UCSD-AML1 (cell line): ENCODE measurements at regions not wholly inside any gene's neighbourhood (a gene's known extent, or its start where the extent isn't known, plus 50 kb on each side); places are given as distances from the start of the nearest gene placed in this dataset.

ENCODE experiments used
- DNase-seq: peaks from one replicate; lab custom pipeline; 2025; ENCODE audit not compliant: unreplicated experiment; lab: John Stamatoyannopoulos, UW

DNA sequence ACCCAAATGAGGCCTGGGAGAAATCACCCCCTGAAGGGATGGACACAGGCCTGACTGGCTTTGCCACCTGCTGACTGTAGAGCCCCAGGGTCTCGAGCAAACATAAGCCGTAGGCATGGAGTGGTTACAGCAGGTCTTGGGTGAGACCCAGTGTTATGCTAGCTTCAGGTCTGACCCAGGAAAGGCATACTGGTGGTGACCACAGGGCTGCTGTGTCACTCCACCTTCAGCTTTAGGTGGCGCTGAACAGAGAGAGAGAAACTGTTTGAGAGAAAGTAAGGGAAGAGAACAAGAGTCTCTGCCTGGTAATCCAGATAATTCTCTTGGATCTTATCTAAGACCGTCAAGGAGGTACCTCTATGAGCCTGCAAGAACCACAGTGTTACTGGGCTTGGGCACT, 1544.2 kb upstream of the TMEFF2 start:
- DNase-seq: peak; percentile 2

DNA sequence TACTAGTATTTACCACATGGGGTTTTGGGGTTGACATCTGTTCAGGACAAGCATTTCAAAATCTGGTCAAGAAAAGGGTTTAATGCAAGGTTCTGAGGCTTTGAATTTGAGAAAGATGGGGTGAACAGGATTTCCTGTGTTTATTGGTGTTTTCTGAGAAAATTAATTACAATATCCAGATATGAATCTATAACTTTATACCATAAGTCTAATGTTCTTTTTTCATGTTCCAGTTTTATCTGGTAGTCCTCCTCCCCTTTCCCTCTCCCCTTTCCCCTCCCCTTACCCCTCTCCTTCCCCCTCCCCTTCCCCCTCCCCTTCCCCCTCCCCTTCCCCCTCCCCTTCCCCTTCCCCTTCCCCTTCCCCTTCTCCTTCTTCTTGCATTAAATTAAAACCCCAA, 1518.2 kb upstream of the TMEFF2 start:
- no peak for DNase-seq

DNA sequence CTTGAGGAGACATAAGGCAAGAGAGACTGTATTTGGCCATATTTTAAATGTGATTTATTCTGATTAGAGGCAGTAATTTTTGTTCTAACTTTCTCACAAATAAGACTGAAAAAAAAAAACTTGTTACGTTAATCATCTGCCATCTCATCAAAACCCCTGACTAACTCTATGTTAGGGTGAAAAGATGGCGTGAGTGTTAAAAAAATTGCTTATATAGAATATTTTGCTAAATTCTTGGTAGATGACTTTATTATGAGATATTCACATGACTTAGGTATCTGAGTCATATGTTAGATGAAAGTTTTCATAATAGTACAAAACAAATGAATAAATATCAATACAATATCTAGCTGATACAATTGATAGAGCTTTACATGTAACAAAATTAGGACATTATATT, 1508.7 kb upstream of the TMEFF2 start:
- no peak for DNase-seq

DNA sequence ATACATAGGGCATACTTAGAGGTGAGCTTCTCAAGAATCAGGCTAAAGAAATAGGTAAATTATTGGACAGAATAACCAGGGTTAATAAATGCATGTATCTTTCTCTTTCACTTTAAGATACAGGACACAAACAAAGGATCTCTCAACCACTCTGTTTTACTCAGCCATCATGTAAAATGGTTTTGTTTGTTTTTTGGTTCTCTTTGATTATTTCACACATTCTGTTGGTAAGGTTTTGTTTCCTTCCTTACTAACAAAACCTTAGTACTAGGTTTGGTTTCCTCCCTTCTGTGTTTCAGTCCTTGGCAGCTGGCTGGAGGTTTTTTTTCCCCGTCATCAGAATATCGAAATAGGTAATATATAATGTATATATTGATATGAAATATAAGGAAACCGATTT, 1506.8 kb upstream of the TMEFF2 start:
- no peak for DNase-seq

DNA sequence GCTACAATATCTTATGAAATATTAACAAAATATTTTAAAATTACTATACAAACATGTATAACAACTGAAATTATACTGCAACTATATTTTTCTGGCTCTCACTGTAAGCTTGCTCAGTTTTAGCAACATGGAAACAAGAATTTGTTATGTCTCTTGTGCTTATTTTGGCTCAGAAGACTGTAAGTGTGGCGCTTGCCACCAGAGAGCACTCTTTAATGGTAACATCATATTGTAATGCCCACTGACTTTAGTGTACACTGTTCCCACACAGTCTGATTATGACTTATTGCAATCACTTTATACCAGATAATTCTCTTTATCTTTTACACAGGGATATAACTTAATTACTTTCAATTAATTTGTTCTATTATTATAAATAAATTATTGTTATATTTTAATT, 1500.6 kb upstream of the TMEFF2 start:
- DNase-seq: peak; percentile 8

DNA sequence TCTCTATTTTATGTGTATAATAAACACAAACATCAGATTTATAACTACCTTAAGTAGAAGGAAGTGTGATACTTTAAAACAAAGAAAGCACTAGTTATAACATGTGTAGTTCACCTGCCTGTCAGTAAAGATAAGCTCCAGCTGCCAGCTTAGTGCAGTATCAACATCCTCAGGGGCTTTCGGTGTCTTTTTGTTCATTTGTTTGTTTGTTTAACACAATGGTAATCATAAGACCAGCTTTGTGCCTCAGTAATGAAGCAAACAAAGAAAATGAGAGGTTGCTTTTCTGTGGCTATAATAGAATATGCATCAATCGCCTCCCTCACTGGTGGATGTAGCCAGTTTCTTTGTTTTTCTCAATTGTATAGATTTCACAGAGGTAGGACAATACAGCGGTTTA, 1499.0 kb upstream of the TMEFF2 start:
- no peak for DNase-seq

DNA sequence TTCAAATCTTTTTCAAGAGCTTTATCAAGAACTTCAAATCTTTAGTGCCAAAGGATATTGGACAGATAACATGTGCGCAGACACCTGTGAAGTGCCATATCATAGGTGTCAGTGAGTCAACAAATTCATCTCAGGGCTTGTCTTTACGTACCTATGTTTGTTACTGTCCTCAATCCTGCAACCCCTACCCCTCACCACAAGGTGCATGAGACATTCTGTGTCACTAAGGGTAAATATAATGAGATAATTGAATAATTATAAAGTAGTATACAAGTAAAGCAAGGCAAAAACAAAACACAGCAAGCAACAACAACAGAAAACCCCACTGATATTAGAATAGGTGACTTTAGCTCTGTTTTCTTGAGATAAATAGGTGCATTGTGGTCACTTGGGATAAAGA, 1495.8 kb upstream of the TMEFF2 start:
- no peak for DNase-seq

DNA sequence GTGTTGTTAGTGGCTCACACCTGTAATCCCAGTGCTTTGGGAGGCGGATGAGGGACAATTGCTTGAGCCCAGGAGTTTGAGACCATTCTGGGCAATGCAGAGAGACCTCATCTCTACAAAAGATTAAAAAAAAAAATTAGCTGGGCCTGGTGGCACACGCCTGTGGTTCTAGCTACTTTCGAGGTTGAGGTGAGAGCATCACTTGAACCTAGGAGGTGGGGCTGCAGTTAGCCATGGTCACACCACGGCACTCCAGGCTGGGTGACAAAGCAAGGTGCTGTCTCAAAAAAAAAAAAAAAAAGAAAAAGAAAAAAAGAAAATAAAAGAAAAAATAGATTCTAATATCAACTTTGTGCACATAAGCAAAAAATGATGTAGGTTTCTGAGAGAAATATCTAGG, 1492.5 kb upstream of the TMEFF2 start:
- DNase-seq: peak; percentile 1

DNA sequence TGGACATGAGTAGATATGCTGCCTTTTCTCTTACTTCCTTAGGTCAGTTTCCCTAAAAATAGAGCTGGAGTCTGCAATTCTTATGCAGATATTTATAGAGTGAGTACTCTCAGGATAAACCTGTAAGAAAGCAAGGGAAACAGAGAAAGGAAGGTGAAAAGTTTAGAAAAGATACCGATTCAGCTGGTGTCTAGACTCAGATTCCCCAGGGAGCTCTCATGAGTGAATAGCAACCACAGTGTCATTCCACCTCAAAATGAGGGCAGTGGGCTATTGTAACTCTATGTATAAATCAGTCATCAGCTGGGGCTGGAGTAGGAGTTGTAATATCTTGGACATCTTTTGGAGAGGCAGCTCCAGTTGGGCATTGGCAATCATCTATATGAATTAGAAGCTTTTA, 1485.1 kb upstream of the TMEFF2 start:
- DNase-seq: no peak

DNA sequence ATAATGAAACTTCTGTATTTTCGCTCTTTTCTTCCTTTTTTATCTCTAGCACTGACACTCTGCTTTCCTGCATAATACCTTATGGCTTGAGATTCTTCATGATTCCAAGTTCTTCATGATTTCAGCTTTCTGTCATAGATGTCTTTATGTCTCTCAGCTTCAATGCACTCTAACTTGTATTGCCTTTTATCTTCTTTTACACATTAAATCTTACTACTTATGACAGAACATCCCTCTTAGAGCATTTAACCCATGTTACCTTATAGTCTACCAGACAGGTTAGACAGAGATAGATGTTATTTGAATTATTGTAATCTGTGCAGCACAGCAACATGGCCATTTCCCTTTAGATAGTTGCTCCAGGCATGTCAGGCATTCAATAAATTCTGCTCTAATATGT, 1475.7 kb upstream of the TMEFF2 start:
- DNase-seq: no peak

DNA sequence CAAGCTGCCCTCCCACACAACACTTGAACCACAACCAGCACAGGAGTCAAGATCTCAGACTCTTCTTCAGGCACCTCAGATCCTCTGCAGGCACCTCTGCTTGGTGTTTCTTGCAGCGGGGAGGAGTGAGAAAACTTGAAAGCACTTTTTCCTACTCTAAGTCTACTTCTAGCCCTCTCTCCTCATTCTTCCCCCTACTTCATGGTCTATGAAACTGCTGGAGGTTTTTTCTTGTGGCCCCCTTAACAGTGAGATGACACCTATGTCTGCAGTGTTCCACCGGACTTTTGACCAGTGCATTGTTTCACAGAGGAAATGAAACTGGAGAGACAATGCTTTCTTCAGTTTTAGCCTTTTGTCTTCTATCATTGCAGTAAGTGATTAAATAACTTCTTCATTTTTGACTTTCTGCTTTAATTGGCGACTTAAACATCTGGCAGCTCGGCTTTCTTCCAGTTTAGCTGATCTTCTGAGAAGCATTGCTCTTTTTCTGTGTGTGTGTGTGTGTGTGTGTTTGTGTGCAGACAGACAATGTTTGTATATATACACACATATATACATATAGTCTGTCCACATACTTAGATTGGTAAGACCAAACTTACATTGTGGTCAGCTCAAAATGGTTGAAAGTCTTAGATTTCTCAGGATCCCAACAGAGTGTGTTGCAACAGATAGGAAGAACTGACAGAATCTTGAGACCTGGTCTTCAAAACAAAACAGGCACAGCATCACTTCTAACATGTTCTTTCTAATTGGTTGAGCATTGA, 1474.0 kb upstream of the TMEFF2 start:
- DNase-seq: peak; percentile 1

DNA sequence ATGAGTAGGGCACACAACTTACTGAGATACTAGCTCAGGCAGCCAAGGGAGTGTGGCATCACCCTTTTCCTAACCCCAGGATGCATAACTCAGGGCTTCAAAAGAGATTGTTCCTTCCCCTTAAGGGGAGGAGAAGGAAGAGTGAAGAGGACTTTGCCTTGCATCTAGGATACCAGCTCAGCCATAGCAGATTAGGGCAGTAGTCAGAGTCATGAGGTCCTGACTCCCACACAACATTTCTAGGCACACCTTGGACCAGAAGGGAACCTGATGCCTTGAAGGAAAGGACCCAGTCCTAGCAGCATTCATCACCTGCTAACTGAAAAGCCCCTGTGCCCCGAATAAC, 1433.2 kb upstream of the TMEFF2 start:
- DNase-seq: no peak

DNA sequence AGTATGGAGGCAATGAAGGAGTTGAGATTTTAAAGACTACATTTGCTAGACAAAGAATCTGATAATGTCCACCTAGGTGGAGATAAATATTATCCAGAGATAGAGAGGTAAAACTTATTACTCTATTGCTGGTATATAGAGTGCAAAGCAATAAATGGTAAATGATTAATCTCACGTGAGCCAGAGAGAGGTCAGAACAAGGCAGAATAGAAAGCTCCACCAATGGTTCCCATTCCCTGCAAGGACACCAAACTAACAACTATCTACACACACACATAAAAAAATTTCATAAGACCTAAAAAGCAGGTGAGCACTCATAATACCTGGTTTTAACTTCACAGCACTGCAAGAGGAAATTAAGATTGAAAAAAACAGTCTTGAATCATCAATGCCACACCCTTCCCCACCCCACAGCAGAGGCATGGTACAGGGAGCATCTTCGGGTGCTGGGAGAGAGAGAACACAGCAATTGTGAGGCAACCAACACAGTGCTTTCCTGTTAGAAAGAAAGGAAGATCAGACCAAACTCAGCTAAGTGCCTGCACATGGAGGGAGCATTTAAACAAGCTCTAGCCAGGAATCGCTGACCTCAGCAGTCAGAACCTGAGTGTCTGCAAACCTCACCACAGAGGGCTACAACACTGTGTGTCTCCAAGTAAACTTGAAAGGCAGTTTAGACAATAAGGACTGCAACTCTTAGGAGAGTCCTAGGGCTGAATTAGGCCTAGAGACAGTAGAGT, 1432.6 kb upstream of the TMEFF2 start:
- DNase-seq: peak; percentile 1

DNA sequence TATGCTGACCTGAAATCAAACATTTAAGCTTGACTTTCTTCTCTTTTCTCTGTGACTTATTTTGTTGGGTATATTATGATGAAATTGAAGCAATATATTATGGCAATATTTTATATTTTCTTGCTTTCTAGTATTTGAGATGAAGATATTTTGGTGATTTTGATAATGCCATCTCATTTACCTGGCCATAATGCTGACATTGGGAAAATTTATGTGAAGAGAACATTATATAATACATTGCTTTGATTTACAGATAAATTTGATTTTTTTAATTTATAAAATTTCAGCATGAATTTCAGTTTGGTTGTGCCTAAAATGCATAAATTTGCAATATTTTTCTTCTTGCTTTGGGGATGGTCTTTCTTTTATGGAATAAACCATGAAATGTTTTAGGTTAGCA, 1413.7 kb upstream of the TMEFF2 start:
- DNase-seq: no peak

DNA sequence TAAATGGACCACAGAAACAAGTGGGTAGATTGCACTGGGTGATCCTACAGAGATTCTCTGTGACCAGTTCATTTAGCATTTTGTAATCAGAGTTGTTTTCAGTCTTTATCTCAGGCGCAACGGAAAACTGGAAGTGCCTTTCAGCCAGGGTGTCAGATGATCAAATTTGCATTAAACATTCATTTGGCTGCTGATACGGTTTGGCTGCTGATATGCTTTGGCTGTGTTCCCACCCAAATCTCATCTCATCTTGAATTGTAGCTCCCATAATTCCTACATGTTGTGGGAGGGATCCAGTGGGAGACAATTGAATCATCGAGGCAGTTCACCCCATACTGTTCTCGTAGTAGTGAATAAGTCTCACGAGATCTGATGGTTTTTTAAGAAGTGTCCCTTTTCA, 1396.1 kb upstream of the TMEFF2 start:
- no peak for DNase-seq

DNA sequence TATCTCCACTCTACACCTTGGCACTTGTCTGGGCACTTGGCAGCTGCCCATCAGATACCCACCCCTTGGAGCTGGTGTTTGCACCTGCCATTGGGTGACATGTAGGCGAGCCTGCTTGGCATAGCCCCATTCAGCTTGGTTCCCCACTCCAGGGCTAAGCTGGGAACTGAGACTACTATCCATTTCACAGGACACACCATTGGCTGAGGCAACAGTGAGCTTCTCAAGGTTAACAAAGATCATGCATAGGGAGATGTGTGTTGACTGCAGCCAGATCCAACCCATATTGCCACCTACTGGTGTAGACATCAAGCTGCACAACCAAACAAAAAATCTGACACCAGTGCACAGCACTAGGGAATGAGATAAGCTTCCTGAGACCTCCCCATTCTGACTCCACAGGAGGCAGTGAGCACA, 1389.8 kb upstream of the TMEFF2 start:
- DNase-seq: peak; percentile 17

DNA sequence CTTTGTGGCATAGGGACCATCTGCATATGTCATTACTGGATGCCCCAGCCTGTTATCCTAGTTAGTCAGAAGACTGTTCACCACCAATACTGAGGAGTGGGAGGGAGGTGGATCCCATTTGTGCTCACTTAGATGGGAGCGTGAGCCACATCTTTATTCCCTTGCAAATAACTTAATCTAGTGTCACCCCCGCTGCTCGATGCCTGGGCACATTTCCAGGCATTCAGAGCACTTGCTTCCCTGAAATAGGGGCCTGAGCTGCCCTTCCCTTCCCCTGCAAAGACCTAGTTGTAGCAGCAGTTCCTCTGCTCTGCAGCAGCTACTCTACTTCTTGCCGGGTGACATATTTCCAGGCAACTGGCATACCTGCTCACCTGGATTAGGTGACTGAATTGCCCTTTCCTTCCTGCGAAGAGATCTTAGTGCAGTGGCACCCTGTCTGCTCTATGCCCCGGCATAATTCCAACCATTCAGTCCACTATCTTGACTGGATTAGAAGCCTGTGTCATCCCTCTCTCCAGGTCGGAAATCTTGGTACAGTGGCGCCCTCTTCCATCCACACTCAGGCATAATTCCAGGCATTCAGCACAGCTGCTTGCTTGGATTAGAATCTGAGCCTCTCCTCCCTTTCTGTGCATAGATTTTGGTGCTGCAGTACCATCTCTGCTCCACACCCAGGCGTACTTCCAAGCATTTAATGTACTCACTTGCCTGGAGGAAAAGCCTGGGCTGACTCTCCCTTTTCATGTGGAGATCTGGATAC, 1389.1 kb upstream of the TMEFF2 start:
- DNase-seq: peak; percentile 36

DNA sequence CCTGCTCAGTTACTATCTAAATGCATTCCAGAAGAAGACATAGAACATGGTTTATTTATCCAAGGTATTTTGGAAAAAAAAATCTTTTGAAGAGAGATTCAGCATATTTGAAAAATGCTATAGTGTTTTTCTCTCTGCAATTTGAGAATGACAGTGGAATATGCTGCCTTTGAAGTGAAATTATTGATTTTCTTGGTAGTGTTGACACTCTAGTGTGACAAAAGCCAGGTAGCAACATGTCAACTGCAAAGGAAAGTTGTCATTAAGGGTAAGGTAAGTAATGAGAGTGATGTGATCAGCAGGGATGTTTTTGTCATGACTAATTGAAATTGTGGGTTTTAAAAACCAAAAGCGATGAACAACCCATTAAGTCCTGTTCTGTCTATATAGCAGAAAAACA, 1387.1 kb upstream of the TMEFF2 start:
- no peak for DNase-seq

DNA sequence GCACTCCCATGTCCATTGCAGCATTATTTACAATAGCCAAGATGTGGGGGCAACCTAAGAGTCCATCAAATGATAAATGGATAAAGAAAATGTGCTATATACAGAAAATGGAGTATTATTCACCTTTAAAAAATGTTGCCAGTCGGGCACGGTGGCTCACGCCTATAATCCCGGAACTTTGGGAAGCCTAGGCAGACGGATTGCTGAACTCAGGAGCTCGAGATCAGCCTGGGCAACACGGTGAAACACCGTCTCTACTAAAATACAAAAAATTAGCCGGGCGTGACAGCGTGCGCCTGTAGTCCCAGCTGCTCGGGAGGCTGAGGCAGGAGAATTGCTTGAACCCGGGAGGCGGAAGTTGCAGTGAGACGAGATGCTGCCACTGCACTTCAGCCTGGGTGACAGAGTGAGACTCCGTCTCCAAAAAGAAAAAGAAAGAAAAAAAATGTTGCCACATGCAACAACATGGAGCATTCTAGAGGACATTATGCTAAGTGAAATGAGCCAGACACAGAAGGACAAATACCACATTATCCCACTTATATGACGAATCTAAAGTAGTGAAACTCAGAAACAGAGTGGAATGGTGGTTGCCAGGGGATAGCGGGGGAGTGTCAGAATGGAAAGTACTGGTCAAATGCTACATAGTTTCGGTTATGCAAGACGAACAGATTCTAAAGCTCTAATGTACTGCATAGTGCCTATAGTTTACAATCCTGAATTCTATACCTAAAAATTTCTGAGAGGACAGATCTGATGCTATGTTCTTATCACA, 1385.6 kb upstream of the TMEFF2 start:
- no peak for DNase-seq

DNA sequence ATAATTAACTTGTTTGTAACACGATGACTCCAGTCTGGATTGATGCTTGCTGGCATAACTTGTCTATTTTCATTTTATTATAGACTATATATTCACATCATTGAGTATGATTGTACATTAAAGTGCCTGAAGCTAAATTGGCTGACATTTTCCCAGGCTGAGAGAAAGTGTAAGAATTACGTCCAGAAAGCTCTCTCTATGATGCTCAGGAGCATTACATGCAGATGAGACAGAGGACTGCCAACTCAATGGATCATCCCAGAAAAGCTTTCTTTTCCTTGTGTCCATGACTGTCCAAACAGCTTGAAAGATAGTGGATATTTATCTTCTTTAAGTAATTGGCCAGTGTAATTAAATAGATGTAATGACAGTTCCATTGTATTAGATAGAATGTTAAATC, 1372.2 kb upstream of the TMEFF2 start:
- no peak for DNase-seq

DNA sequence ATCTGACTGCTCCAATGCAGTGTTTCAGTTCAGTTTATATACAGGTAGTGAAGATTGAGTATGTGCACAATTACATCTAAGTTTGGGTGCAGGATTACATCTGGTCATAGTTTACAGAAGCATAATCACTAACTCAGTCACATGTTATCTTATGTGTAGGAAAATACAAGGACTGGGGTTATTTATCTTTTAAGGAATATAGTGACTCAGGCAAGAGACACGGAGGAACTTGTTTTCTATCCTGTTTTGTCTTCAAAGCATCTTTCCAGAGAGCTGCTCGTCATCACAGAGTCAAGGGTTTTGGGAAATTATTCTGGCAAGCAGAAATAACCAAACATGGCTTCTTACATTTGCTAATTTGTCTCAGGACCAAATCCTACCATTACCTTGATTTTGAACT, 1371.5 kb upstream of the TMEFF2 start:
- no peak for DNase-seq
